ENCODE measurements at regions not wholly inside any gene's neighbourhood (a gene's known extent, or its start where the extent isn't known, plus 50 kb on each side); places are given as distances from the start of the nearest gene placed in this dataset.

DNA sequence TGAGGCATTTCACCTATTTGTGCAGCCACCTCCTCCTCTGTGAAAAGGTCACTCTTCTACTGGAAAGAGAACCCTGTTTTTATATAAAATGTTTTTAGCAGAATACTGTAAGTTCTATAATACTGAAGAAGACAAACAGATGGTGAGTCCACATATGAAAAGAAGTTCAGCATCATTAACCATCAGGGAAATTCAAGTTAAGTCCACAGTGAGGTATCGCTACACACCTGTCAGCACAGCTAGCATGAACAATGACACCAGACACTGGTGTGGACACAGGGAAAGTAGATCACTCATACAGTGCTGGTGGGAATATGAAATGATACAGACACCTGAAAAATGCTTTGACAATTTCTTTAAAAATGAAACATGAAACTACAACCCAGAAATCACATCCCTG, 133.0 kb downstream of the MAD2L1 start:
- DNase-seq (ENCODE audit: low read depth) = no peak
- TF ChIP-seq CTCF (conservative IDR thresholded peaks at IDR 0.05; ENCODE audit: low read length) = no peak
- H3K4me3 ChIP-seq (ENCODE audit: low read length) = no peak overlapping the region

- DNase-seq (ENCODE audit: low read depth) = no peak
- no peak overlapping the region for H3K4me3 ChIP-seq (ENCODE audit: low read length)
- no peak for TF ChIP-seq CTCF (conservative IDR thresholded peaks at IDR 0.05; ENCODE audit: low read length)
Observed at GRCh38 chr4:119932277-119932676, 134.4 kb downstream of the MAD2L1 start.

DNA sequence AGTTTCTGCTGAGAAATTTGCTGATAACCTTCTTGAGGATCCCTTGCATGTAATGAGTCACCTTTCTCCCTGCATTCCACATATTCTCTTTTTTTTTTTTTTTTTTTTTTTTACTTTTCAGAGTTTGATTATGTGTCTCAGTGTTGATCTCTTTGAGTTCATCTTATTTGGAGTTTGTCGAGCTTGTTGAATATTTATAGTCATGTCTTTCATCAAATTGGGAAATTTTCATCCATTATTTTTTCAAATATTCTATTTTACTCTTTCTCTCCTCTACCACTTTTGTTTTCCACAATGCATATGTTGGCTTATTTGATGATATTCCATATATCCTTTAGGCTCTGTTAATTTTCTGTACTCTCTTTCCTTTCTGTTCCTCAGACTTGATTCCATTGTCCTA, 136.1 kb downstream of the MAD2L1 start:
- TF ChIP-seq CTCF (conservative IDR thresholded peaks at IDR 0.05; ENCODE audit: low read length) = no peak
- no peak overlapping the region for H3K4me3 ChIP-seq (ENCODE audit: low read length)
- no peak for DNase-seq (ENCODE audit: low read depth)

DNA sequence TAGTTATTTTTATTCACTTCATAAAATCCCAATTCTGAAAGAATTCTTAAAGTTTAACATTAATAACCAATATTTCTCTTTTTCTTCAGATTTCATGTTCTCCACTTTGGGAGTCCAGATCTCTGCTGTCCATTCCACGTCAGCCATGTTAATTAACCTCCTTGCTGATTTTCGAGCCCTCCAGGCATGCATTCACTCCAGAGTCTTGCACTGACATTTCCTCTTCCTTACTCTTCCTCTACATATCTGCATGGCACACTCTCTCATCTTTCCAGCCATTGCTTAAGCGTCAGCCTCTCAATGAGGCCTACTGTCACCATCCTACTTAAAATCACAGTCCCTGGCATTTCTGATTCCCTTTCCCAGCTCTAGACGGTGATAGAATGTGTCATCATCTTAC, 144.8 kb downstream of the MAD2L1 start:
- no peak overlapping the region for H3K4me3 ChIP-seq (ENCODE audit: low read length)
- no peak for DNase-seq (ENCODE audit: low read depth)

GRCh38 chr4:119906277-119906676, 160.4 kb downstream of the MAD2L1 start:
- TF ChIP-seq CTCF (conservative IDR thresholded peaks at IDR 0.05; ENCODE audit: low read length) = no peak
- DNase-seq (ENCODE audit: low read depth) = no peak
- H3K4me3 ChIP-seq (ENCODE audit: low read length) = no peak overlapping the region

More for the DNA sequence above, 144.8 kb downstream of the MAD2L1 start:
- no peak for TF ChIP-seq CTCF (conservative IDR thresholded peaks at IDR 0.05; ENCODE audit: low read length)

GRCh38 chr4:119898211-119898610, 168.4 kb downstream of the MAD2L1 start:
- no peak for DNase-seq (ENCODE audit: low read depth)
- no peak overlapping the region for H3K4me3 ChIP-seq (ENCODE audit: low read length)
- TF ChIP-seq CTCF (conservative IDR thresholded peaks at IDR 0.05; ENCODE audit: low read length) = no peak

GRCh38 chr4:119897260-119897659, 169.4 kb downstream of the MAD2L1 start:
- TF ChIP-seq CTCF (conservative IDR thresholded peaks at IDR 0.05; ENCODE audit: low read length) = no peak
- DNase-seq (ENCODE audit: low read depth) = no peak
- no peak overlapping the region for H3K4me3 ChIP-seq (ENCODE audit: low read length)
